ENCODE measurements at regions not wholly inside any gene's neighbourhood (a gene's known extent, or its start where the extent isn't known, plus 50 kb on each side); places are given as distances from the start of the nearest gene placed in this dataset.

GRCh38 chr12:126685636-126686035 lies 1581.3 kb upstream of the TMEM132C start:
- H3K36me3 ChIP-seq (ENCODE audit: control insufficient read depth in 2 of 2, extremely low read depth in 1 of 2, insufficient read depth in 2 of 2, low read length in 2 of 2): no peaks in the 10 kb centered on the region
- peaks cover 5% of the 10 kb centered on the region for H3K9me3 ChIP-seq (replicated peaks; ENCODE audit: control insufficient read depth, insufficient read depth, low read length)
- dilution Hi-C loops (cut with MboI; ENCODE audit: extremely low pct_ligation_motif_present, low sequenced_read_pairs) (no loop called here), intact Hi-C loops (cut with micrococcal nuclease) (no loop called here)
- H3K9me1 ChIP-seq (replicated peaks; ENCODE audit: control insufficient read depth, extremely low read depth, insufficient read depth, low read length): no peaks in the 10 kb centered on the region
- no peaks in the 10 kb centered on the region for H3K79me2 ChIP-seq (ENCODE audit: control insufficient read depth, insufficient read depth, low read length)
- H3K9ac ChIP-seq (replicated peaks; ENCODE audit: extremely low read depth, insufficient read depth, low read length): no peak overlapping the region
- no TSS peak for BruUV-seq (replicated peaks)
- ChIA-PET CTCF (no interaction called here), POLR2A (no interaction called here)
- H3K4me1 ChIP-seq (ENCODE audit: control insufficient read depth, extremely low read depth, insufficient read depth, low read length): no peaks in the 10 kb centered on the region
- no peak overlapping the region for H2AFZ ChIP-seq (ENCODE audit: low read depth, low read length)
- no peak overlapping the region for H3K27ac ChIP-seq (ENCODE audit: insufficient read depth, low read depth, low read length)
- TF ChIP-seq POLR2AphosphoS5 (IDR thresholded peaks at IDR 0.05; ENCODE audit: insufficient read depth, low read depth, low read length) (no peak), GATA2 (IDR thresholded peaks at IDR 0.05; ENCODE audit: insufficient read depth, insufficient read length, low read depth, low read length) (no peak), MYC (IDR thresholded peaks at IDR 0.05; ENCODE audit: low read depth, low read length) (no peak), JUN (IDR thresholded peaks at IDR 0.05; ENCODE audit: borderline replicate concordance, insufficient read depth, insufficient read length, low read depth) (no peak), EZH2 (IDR thresholded peaks at IDR 0.05; ENCODE audit: borderline replicate concordance, low read depth, low read length, severe bottlenecking) (no peak), POLR2A (IDR thresholded peaks at IDR 0.05; ENCODE audit: low read depth, low read length) (no peak), FOS (IDR thresholded peaks at IDR 0.05; ENCODE audit: borderline replicate concordance, insufficient read depth, low read length) (no peak)
- TF ChIP-seq, protein P1, sequence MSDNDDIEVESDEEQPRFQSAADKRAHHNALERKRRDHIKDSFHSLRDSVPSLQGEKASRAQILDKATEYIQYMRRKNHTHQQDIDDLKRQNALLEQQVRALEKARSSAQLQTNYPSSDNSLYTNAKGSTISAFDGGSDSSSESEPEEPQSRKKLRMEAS (IDR thresholded peaks at IDR 0.05; ENCODE audit: insufficient read depth, insufficient read length): no peak
- TF ChIP-seq, protein P2, sequence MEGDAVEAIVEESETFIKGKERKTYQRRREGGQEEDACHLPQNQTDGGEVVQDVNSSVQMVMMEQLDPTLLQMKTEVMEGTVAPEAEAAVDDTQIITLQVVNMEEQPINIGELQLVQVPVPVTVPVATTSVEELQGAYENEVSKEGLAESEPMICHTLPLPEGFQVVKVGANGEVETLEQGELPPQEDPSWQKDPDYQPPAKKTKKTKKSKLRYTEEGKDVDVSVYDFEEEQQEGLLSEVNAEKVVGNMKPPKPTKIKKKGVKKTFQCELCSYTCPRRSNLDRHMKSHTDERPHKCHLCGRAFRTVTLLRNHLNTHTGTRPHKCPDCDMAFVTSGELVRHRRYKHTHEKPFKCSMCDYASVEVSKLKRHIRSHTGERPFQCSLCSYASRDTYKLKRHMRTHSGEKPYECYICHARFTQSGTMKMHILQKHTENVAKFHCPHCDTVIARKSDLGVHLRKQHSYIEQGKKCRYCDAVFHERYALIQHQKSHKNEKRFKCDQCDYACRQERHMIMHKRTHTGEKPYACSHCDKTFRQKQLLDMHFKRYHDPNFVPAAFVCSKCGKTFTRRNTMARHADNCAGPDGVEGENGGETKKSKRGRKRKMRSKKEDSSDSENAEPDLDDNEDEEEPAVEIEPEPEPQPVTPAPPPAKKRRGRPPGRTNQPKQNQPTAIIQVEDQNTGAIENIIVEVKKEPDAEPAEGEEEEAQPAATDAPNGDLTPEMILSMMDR (IDR thresholded peaks at IDR 0.05; ENCODE audit: extremely low read depth in 1 of 2, insufficient read depth in 1 of 2, low read depth in 1 of 2, low read length in 2 of 2): no peak
- no peak overlapping the region for H3K4me2 ChIP-seq (ENCODE audit: insufficient read depth, low read length)
- H3K4me3 ChIP-seq (replicated peaks in 1 of 3; ENCODE audit: insufficient read depth in 1 of 3, low read depth in 1 of 3, low read length in 3 of 3): no peak overlapping the region
- no peaks in the 10 kb centered on the region for H4K20me1 ChIP-seq (replicated peaks; ENCODE audit: control insufficient read depth, extremely low read depth, insufficient read depth, low read length)
- DNase-seq (ENCODE audit: low read depth, low spot score) (no peak), FAIRE-seq (no peak)
- H3K27me3 ChIP-seq (ENCODE audit: control insufficient read depth in 2 of 2, insufficient read depth in 2 of 2, low read length in 2 of 2): no peaks in the 10 kb centered on the region

Measured in endothelial cell of umbilical vein (primary cell).